IMR-90 (cell line): ENCODE measurements at regions not wholly inside any gene's neighbourhood (a gene's known extent, or its start where the extent isn't known, plus 50 kb on each side); places are given as distances from the start of the nearest gene placed in this dataset.

Source experiments
- CEBPB ChIP-seq: IDR thresholded peaks from 2 replicates; pipeline ENCODE4 v1.6.1; 2012; ENCODE audit warnings: low read depth, low read length, improper control_type of control experiment
- MAFK ChIP-seq: IDR thresholded peaks from 2 replicates; pipeline ENCODE4 v1.6.1; 2012; ENCODE audit warnings: low read depth, low read length, improper control_type of control experiment
- MAZ ChIP-seq: IDR thresholded peaks from 2 replicates; pipeline ENCODE4 v1.6.1; 2012; ENCODE audit warnings: low read depth, mild to moderate bottlenecking, low read length, improper control_type of control experiment, moderate library complexity, borderline replicate concordance
- NFE2L2 ChIP-seq: fragments of 150-350 bp; IDR thresholded peaks from 2 replicates; pipeline ENCODE4 v1.6.1; 2016; ENCODE audit warnings: low read depth, mild to moderate bottlenecking, low read length
- POLR2A ChIP-seq: IDR thresholded peaks from 2 replicates; pipeline ENCODE4 v1.6.1; 2012; ENCODE audit warnings: mild to moderate bottlenecking, low read depth, low read length
- RCOR1 ChIP-seq: IDR thresholded peaks from 2 replicates; pipeline ENCODE4 v1.6.1; 2012; ENCODE audit warnings: mild to moderate bottlenecking, low read length, improper control_type of control experiment; ENCODE audit not compliant: insufficient replicate concordance
- RFX5 ChIP-seq: IDR thresholded peaks from 2 replicates; pipeline ENCODE4 v1.8.0; 2012; ENCODE audit warnings: low read depth, mild to moderate bottlenecking, low read length, moderate library complexity
- SMC3 ChIP-seq: fragments of 150-350 bp; IDR thresholded peaks from 2 replicates; pipeline ENCODE4 v1.6.1; 2016; ENCODE audit warnings: low read depth, mild to moderate bottlenecking, antibody characterized with exemption, low read length, moderate library complexity
- TF ChIP-seq, protein P1 (sequence below): conservative IDR thresholded peaks from 2 replicates; pipeline ENCODE4 v1.5.1; 2012; ENCODE audit warnings: mild to moderate bottlenecking, low read depth, low read length, improper control_type of control experiment
- TF ChIP-seq, protein P2 (sequence below): fragments of 150-350 bp; IDR thresholded peaks from 2 replicates; pipeline ENCODE4 v1.6.1; 2017; ENCODE audit warnings: mild to moderate bottlenecking, antibody characterized with exemption, low read length, low read depth

DNA sequence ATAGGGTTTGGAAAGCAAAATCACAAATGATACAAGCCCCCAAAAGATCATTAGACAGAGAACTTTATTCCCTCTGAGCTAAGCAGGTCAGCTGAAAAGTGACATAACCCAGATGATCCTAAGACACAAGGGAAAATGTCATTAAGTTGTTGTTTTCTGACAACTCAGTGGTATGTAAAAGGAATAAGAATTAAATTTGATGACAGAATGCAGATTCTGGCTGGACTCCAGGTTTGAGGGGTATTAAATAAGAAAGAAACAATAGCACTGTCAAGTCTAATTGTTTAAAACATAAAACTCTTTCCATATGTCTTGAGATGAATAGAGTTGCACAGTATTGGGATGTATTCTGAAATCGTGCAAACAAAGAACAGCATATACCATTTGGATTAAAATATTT is 429.9 kb downstream of the CAAP1 start:
- TF ChIP-seq RFX5 = no peak
- TF ChIP-seq, protein P1, sequence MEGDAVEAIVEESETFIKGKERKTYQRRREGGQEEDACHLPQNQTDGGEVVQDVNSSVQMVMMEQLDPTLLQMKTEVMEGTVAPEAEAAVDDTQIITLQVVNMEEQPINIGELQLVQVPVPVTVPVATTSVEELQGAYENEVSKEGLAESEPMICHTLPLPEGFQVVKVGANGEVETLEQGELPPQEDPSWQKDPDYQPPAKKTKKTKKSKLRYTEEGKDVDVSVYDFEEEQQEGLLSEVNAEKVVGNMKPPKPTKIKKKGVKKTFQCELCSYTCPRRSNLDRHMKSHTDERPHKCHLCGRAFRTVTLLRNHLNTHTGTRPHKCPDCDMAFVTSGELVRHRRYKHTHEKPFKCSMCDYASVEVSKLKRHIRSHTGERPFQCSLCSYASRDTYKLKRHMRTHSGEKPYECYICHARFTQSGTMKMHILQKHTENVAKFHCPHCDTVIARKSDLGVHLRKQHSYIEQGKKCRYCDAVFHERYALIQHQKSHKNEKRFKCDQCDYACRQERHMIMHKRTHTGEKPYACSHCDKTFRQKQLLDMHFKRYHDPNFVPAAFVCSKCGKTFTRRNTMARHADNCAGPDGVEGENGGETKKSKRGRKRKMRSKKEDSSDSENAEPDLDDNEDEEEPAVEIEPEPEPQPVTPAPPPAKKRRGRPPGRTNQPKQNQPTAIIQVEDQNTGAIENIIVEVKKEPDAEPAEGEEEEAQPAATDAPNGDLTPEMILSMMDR = no peak
- no peak for TF ChIP-seq CEBPB
- TF ChIP-seq POLR2A = no peak
- no peak for TF ChIP-seq MAZ
- TF ChIP-seq, protein P2, sequence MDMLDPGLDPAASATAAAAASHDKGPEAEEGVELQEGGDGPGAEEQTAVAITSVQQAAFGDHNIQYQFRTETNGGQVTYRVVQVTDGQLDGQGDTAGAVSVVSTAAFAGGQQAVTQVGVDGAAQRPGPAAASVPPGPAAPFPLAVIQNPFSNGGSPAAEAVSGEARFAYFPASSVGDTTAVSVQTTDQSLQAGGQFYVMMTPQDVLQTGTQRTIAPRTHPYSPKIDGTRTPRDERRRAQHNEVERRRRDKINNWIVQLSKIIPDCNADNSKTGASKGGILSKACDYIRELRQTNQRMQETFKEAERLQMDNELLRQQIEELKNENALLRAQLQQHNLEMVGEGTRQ = no peak
- TF ChIP-seq MAFK = no peak
- no peak for TF ChIP-seq RCOR1
- TF ChIP-seq SMC3 = no peak
- TF ChIP-seq NFE2L2 = no peak
